RKO (cell line): ENCODE measurements at regions not wholly inside any gene's neighbourhood (a gene's known extent, or its start where the extent isn't known, plus 50 kb on each side); places are given as distances from the start of the nearest gene placed in this dataset.
"Not testable (repeated sequence)": the region's sequence is repeated elsewhere in the genome, so short reads cannot be mapped to it uniquely, and the experiment has no call there.

Experiments
- DNase-seq: peaks from one replicate; pipeline ENCODE4 v3.0.0-alpha.2; 2016; ENCODE audit warnings: low spot score

- no peak for DNase-seq
Measured at GRCh38 chr16:85527042-85527766, 85.9 kb upstream of the GSE1 start.

- DNase-seq: no peak
Measured at GRCh38 chr16:85527767-85528297, 85.3 kb upstream of the GSE1 start.

- DNase-seq: no peak
Measured at GRCh38 chr16:85528528-85529387, 84.4 kb upstream of the GSE1 start.

GRCh38 chr16:85529489-85530369 is 83.4 kb upstream of the GSE1 start:
- no peak for DNase-seq

- no peak for DNase-seq
Measured at GRCh38 chr16:85530370-85530739, 82.8 kb upstream of the GSE1 start.

- DNase-seq: no peak
Measured at GRCh38 chr16:85531516-85531915, 81.6 kb upstream of the GSE1 start.

- DNase-seq: no peak
Measured at GRCh38 chr16:85532147-85532546, 81.0 kb upstream of the GSE1 start.

- not testable (repeated sequence) for DNase-seq
Measured at GRCh38 chr16:85533593-85533992, 79.5 kb upstream of the GSE1 start.

- DNase-seq: no peak
Measured at GRCh38 chr16:85534536-85535351, 78.4 kb upstream of the GSE1 start.

- DNase-seq: no peak
Measured at GRCh38 chr16:85535352-85536072, 77.6 kb upstream of the GSE1 start.

GRCh38 chr16:85536073-85536410 is 77.1 kb upstream of the GSE1 start:
- DNase-seq: no peak

- no peak for DNase-seq
Measured at GRCh38 chr16:85536411-85537330, 76.5 kb upstream of the GSE1 start.

- no peak for DNase-seq
Measured at GRCh38 chr16:85537331-85537788, 75.8 kb upstream of the GSE1 start.

GRCh38 chr16:85537795-85538401 is 75.2 kb upstream of the GSE1 start:
- DNase-seq: no peak

GRCh38 chr16:85539084-85539483 is 74.0 kb upstream of the GSE1 start:
- no peak for DNase-seq

GRCh38 chr16:85539629-85540291 is 73.4 kb upstream of the GSE1 start:
- no peak for DNase-seq

- DNase-seq: no peak
Measured at GRCh38 chr16:85541181-85541580, 71.9 kb upstream of the GSE1 start.

- no peak for DNase-seq
Measured at GRCh38 chr16:85541619-85541979, 71.5 kb upstream of the GSE1 start.
